Transverse colon (tissue), 4 donors: ENCODE measurements at regions not wholly inside any gene's neighbourhood (a gene's known extent, or its start where the extent isn't known, plus 50 kb on each side); places are given as distances from the start of the nearest gene placed in this dataset.
"Not testable (repeated sequence)": the region's sequence is repeated elsewhere in the genome, so short reads cannot be mapped to it uniquely, and the experiment has no call there.

Source experiments
- DNase-seq: peaks from one replicate; pipeline ENCODE4 v3.0.0-alpha.2; 2019
- H3K27ac ChIP-seq, 4 donors: fragments of 200-600 bp; sonication (generic); 2 replicates each; pipeline ENCODE4 v1.5.1; 2016 to 2018; ENCODE audit warnings: inconsistent platforms in 4 of 4
- H3K27me3 ChIP-seq: fragments of 200-600 bp; sonication (generic); 2 replicates; pipeline ENCODE4 v1.5.1; 2017; ENCODE audit warnings: inconsistent platforms
- H3K36me3 ChIP-seq, 4 donors: fragments of 200-600 bp; sonication (generic); 2 replicates each; pipeline ENCODE4 v1.5.1; 2017 to 2019; ENCODE audit warnings: inconsistent platforms in 4 of 4
- H3K4me1 ChIP-seq, 4 donors: fragments of 200-600 bp; sonication (generic); 2 replicates each; pipeline ENCODE4 v1.5.1; 2017 to 2020; ENCODE audit warnings: inconsistent platforms in 4 of 4
- H3K4me3 ChIP-seq, 4 donors: fragments of 200-600 bp; sonication (generic); 1 replicate in 1 of 4; 2 replicates in 3 of 4; pipeline versions ENCODE4 v1.5.1 to v1.6.1; 2017 to 2019; ENCODE audit warnings: inconsistent platforms in 4 of 4
- H3K9me3 ChIP-seq, 2 donors: fragments of 200-600 bp; sonication (generic); 2 replicates each; pipeline ENCODE4 v1.5.1; 2017 to 2019; ENCODE audit warnings: inconsistent platforms in 2 of 2
- EP300 ChIP-seq: sonication (generic); formaldehyde crosslinking; IDR thresholded peaks from one replicate; pipeline ENCODE4 v1.6.1; 2017; ENCODE audit warnings: antibody characterized with exemption, low read depth
- POLR2A ChIP-seq: fragments of 450-650 bp; IDR thresholded peaks from one replicate; pipeline ENCODE4 v1.6.1; 2016; ENCODE audit warnings: antibody characterized with exemption, mild to moderate bottlenecking, moderate library complexity
- POLR2AphosphoS5 ChIP-seq, 3 donors: sonication (generic); formaldehyde crosslinking; IDR thresholded peaks; one replicate each; pipeline ENCODE4 v1.6.1; 2016; ENCODE audit warnings: antibody characterized with exemption in 3 of 3
- WGBS, 2 donors: methylation state at CpG; one replicate each; pipeline ENCODE4 v1.1.5; 2018; ENCODE audit warnings: low coverage in 1 of 2; 5-methylcytosine and 5-hydroxymethylcytosine counted together
- in situ Hi-C, 4 donors: fragments of 200-750 bp; cut with MboI; loops; one replicate each; pipeline versions ENCODE4 v1.15.0 to v1.15.1; 2017; ENCODE audit warnings: low sequenced_read_pairs in 3 of 4, low pct_ligation_motif_present in 1 of 4, low pct_unique_long_range_greater_than_20kb in 1 of 4
- intact Hi-C: fragments of 100-400 bp; cut with DNase I; formaldehyde crosslinking; loops from one replicate; pipeline ENCODE4 v1.15.1; 2023; ENCODE audit warnings: low total_unique reads
- TF ChIP-seq, protein P1 (sequence below), 5 experiments: fragments of 200-600 bp in 3 of 5; fragments of 450-650 bp in 2 of 5; sonication (generic) in 3 of 5; IDR thresholded peaks; 1 replicate in 2 of 5; 2 replicates in 3 of 5; pipeline ENCODE4 v1.5.1; 2016 to 2017; ENCODE audit warnings: antibody characterized with exemption in 5 of 5, inconsistent platforms in 3 of 5, mild to moderate bottlenecking in 2 of 5, moderate library complexity in 1 of 5

DNA sequence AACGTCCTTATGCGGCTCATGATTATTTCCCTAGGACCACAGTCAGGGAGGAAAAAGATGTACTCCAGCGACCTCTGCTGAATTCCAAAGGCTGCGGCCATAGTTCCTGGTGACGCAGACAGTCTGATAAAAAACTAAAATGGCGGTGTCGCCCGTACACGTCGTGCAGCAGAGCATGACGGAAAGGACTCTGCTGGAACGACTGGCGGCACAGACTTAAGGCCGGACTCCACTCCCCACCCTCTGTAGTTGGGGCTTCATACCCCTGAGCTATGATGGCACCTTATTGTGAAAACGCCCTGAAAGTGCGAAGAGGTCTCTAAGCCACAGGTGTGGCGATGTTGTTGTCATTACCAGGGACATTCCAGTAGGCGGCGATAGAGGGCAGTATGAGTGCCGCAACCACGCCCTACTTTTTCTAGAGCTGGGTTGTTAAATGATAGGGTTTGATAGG, 90.0 kb upstream of the EDA2R start:
- in situ Hi-C loops (loop anchor here in 1 of 4 donors (25.0 kb wide), 1 partner anchor 1142 kb away; no protein-coding TSS in a partner anchor), intact Hi-C loops (no loop called here)
- Histone ChIP-seq H3K4me1 (no peaks in the 10 kb centered on the region), H3K27ac (peak overlapping the region in 2 of 4 donors; percentile 61 to 65), H3K27me3 (no peaks in the 10 kb centered on the region), H3K4me3 (peak overlapping the region in 3 of 4 donors; percentile 29 to 56 (median 34)), H3K9me3 (no peaks in the 10 kb centered on the region), H3K36me3 (no peaks in the 10 kb centered on the region)
- TF ChIP-seq, protein P1, sequence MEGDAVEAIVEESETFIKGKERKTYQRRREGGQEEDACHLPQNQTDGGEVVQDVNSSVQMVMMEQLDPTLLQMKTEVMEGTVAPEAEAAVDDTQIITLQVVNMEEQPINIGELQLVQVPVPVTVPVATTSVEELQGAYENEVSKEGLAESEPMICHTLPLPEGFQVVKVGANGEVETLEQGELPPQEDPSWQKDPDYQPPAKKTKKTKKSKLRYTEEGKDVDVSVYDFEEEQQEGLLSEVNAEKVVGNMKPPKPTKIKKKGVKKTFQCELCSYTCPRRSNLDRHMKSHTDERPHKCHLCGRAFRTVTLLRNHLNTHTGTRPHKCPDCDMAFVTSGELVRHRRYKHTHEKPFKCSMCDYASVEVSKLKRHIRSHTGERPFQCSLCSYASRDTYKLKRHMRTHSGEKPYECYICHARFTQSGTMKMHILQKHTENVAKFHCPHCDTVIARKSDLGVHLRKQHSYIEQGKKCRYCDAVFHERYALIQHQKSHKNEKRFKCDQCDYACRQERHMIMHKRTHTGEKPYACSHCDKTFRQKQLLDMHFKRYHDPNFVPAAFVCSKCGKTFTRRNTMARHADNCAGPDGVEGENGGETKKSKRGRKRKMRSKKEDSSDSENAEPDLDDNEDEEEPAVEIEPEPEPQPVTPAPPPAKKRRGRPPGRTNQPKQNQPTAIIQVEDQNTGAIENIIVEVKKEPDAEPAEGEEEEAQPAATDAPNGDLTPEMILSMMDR (IDR thresholded peaks at IDR 0.05), result peak; percentile 46 to 83 (median 52)
- TF ChIP-seq POLR2AphosphoS5 (IDR thresholded peaks at IDR 0.05), result no peak
- DNase-seq, result peak; percentile 54
- WGBS, 2 donors, result 0 to 36% methylated on average over 4 to 21 of the region's 21 CpGs

DNA sequence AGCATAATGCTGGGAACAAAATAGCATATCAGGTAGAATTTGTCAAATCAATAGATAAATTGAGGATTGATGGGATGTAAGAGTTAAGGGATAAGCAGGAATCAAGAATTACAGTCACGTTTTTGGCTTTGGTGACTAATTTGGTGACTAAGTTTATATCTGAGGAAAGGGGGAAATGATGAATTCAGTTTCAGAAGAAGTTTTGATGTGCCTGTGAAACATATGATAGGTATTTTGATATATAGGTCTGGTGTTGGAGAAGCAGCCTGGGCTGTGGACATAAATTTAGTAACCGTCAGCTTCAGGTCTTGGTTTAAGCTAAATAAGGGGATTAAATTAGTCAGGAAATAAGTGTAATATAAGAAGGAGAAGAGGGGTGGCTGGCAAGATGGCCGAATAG, 79.0 kb upstream of the EDA2R start:
- Histone ChIP-seq H3K4me1 (no peaks in the 10 kb centered on the region), H3K36me3 (no peaks in the 10 kb centered on the region), H3K27me3 (no peaks in the 10 kb centered on the region), H3K4me3 (no peak overlapping the region), H3K27ac (no peak overlapping the region), H3K9me3 (no peaks in the 10 kb centered on the region)
- DNase-seq, result no peak
- WGBS, 2 donors, result 64 to 75% methylated on average over 2 to 3 of the region's 3 CpGs
- intact Hi-C loops, result no loop called here
- in situ Hi-C loops, result no loop called here
- TF ChIP-seq POLR2AphosphoS5 (IDR thresholded peaks at IDR 0.05) (no peak), POLR2A (no peak), EP300 (no peak)
- TF ChIP-seq, protein P1 (IDR thresholded peaks at IDR 0.05), result no peak

DNA sequence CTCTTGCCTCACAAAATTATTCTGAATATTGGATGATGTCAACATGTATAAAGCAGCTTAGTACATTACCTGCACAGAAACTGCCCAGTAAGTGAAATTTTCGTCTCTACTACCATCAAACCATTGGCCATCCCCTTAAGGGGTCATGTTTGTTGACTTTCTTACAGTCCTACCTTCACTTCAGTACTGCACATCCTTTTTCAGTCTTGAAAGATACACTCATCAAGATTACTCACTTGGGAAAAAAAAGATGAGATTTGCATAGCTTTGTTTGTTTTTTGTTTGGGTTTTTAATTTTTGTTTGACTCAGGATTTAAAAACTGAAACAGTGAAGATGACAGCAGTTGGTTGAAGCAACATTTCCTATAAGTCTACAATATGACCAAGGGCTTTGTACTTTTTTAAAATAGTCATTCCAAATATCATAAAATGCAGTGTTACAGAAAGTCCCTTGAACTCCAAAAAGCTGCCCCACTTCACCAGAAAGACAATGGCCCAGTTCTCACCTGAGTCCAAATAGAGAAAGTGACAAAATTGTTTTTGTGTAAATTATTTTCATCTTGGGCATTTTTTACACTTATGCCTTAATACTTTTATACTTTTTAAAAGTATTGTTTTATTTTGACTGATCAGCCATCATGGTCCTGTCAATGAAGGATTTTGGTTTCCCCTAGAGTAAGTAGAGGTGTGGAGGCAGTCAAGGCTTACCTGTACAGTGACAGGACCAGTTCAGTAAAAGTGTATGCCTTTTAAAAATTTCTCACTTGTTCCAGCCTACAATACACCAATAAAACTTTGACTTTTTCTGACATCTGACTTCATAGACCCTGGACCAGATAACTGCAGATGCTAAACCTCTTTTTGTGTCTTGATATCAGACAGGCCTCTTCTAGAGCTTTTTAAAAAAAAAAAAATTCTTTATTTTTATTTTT, 59.7 kb upstream of the EDA2R start:
- WGBS, 2 donors, result 14% methylated on average over 1 of the region's 1 CpG; no CpG with 5 or more reads in 1 of the 2 donors
- Histone ChIP-seq H3K4me3 (no peak overlapping the region), H3K9me3 (no peaks in the 10 kb centered on the region), H3K27ac (no peak overlapping the region), H3K4me1 (no peaks in the 10 kb centered on the region), H3K27me3 (no peaks in the 10 kb centered on the region), H3K36me3 (no peaks in the 10 kb centered on the region)
- in situ Hi-C loops (no loop called here), intact Hi-C loops (no loop called here)
- TF ChIP-seq EP300 (no peak), POLR2A (no peak), POLR2AphosphoS5 (IDR thresholded peaks at IDR 0.05) (no peak)
- TF ChIP-seq, protein P1 (IDR thresholded peaks at IDR 0.05), result no peak
- DNase-seq, result no peak

DNA sequence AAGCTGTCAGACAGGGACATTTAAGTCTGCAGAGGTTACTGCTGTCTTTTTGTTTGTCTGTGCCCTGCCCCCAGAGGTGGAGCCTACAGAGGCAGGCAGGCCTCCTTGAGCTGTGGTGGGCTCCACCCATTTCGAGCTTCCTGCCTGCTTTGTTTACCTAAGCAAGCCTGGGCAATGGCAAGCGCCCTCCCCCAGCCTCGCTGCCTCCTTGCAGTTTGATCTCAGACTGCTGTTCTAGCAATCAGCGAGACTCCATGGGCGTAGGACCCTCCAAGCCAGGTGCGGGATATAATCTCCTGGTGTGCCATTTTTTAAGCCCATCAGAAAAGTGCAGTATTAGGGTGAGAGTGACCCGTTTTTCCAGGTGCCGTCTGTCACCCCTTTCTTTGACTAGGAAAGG, 53.6 kb upstream of the EDA2R start:
- not testable (repeated sequence) for DNase-seq
- whole genome bisulfite sequencing, 2 donors, result 85% methylated on average over 8 of the region's 8 CpGs; no CpG with 5 or more reads in 1 of the 2 donors

More for the DNA sequence above, 53.6 kb upstream of the EDA2R start:
- H3K27me3 ChIP-seq, H3K36me3 ChIP-seq, in situ Hi-C loops, intact Hi-C loops, H3K27ac ChIP-seq, H3K4me1 ChIP-seq, H3K9me3 ChIP-seq, H3K4me3 ChIP-seq: not testable (repeated sequence)
